B cell (primary cell): ENCODE measurements at regions not wholly inside any gene's neighbourhood (a gene's known extent, or its start where the extent isn't known, plus 50 kb on each side); places are given as distances from the start of the nearest gene placed in this dataset.

Source experiments
- CTCF ChIP-seq: fragments of 200-600 bp; IDR thresholded peaks from one replicate; pipeline ENCODE4 v1.8.0; 2022; ENCODE audit warnings: antibody characterized with exemption, mild to moderate bottlenecking
- EZH2 ChIP-seq: IDR thresholded peaks from 2 replicates; pipeline ENCODE4 v1.6.1; 2012; ENCODE audit warnings: borderline replicate concordance, low read depth, mild to moderate bottlenecking, moderate library complexity, low read length; ENCODE audit not compliant: insufficient read depth, poor library complexity, severe bottlenecking

- TF ChIP-seq CTCF, result no peak
- TF ChIP-seq EZH2, result no peak
Measured at GRCh38 chr5:147972076-147972840, 65.9 kb upstream of the C5orf46 start.
